Hepatocyte (in vitro differentiated cells): ENCODE measurements at regions not wholly inside any gene's neighbourhood (a gene's known extent, or its start where the extent isn't known, plus 50 kb on each side); places are given as distances from the start of the nearest gene placed in this dataset.

Source experiments
- CTCF ChIP-seq: fragments of 200-600 bp; sonication (generic); IDR thresholded peaks from 2 replicates; pipeline ENCODE4 v1.5.1; 2016; ENCODE audit warnings: antibody characterized with exemption, mild to moderate bottlenecking; ENCODE audit not compliant: poor library complexity
- EZH2 ChIP-seq: fragments of 200-600 bp; sonication (generic); IDR thresholded peaks from 2 replicates; pipeline ENCODE4 v1.6.1; 2016; ENCODE audit warnings: antibody characterized with exemption, mild to moderate bottlenecking, borderline replicate concordance

GRCh38 chr17:33403194-33403593, 110.1 kb upstream of the ASIC2 start:
- TF ChIP-seq CTCF (no peak), EZH2 (no peak)
